ENCODE measurements at regions not wholly inside any gene's neighbourhood (a gene's known extent, or its start where the extent isn't known, plus 50 kb on each side); places are given as distances from the start of the nearest gene placed in this dataset.
A peak's percentile ranks its signal among the peaks of the same experiment; 100 is the strongest.

GRCh38 chr15:46296002-46296401 lies 661.2 kb downstream of the SQOR start:
- 65 to 74% methylated on average over 8 of the region's 8 CpGs for WGBS, 2 donors
- Histone ChIP-seq H3K4me3 (no peak overlapping the region), H3K36me3 (no peaks in the 10 kb centered on the region), H3K4me1 (peaks cover 0 to 4% (median 0%) of the 10 kb centered on the region in 9 donors), H3K27me3 (peaks cover 0 to 4% (median 0%) of the 10 kb centered on the region in 7 donors), H3K9me3 (no peaks in the 10 kb centered on the region), H3K27ac (no peak overlapping the region)
- TF ChIP-seq, protein P1, sequence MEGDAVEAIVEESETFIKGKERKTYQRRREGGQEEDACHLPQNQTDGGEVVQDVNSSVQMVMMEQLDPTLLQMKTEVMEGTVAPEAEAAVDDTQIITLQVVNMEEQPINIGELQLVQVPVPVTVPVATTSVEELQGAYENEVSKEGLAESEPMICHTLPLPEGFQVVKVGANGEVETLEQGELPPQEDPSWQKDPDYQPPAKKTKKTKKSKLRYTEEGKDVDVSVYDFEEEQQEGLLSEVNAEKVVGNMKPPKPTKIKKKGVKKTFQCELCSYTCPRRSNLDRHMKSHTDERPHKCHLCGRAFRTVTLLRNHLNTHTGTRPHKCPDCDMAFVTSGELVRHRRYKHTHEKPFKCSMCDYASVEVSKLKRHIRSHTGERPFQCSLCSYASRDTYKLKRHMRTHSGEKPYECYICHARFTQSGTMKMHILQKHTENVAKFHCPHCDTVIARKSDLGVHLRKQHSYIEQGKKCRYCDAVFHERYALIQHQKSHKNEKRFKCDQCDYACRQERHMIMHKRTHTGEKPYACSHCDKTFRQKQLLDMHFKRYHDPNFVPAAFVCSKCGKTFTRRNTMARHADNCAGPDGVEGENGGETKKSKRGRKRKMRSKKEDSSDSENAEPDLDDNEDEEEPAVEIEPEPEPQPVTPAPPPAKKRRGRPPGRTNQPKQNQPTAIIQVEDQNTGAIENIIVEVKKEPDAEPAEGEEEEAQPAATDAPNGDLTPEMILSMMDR (IDR thresholded peaks at IDR 0.05): no peak
- peak in 3 of 8 donors; percentile 12 to 59 (median 51) for ATAC-seq
- intact Hi-C loops (cut with DNase I): no loop called here
- no peak for DNase-seq

DNA sequence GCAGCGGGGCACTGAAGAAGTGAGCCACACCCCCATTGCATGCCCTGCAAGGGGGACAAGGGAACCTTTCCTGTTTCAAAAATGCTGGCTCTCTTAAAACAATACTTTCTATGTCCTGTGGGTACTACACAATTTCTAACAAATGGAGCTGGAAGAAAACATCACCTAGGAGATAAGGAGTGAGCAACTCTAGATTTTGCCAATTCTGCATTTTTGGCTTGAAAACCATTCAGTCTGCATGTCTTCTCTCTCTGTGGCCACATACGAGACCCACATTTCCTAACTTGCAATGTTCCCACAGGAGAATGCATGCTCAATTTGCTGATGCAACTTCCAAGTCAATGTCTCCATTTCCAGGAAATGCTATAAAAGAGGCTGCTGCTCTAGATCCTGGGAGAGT lies 662.0 kb downstream of the SQOR start:
- peak in 1 of 8 donors; percentile 22 for ATAC-seq
- 80 to 81% methylated on average over 2 of the region's 2 CpGs for WGBS, 2 donors

DNA sequence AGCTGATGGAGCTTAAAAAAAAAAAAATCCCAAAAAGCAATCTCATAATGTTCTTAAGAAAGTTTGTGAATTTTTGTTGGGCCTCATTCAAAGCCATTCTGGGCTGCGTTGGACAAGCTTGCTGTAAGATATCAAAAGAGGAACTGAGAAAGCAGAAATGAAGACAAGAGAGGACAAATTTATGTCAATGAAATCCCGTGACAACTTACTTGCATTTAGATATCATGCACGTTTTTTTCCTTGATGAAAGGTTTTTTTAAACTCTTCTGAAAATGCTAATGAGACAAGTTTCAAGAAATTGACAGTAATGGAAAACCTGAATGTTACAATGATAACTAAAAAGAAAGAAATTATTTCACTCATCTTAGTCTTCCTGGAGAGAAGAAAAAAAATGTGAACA lies 662.9 kb downstream of the SQOR start:
- TF ChIP-seq, protein P1 (IDR thresholded peaks at IDR 0.05): no peak
- DNase-seq: no peak
- Histone ChIP-seq H3K4me1 (peaks cover 0 to 3% (median 0%) of the 10 kb centered on the region in 9 donors), H3K36me3 (no peaks in the 10 kb centered on the region), H3K27me3 (peaks cover 0 to 9% (median 0%) of the 10 kb centered on the region in 7 donors), H3K27ac (peak overlapping the region in 2 of 10 donors; percentile 11 to 23), H3K9me3 (no peaks in the 10 kb centered on the region), H3K4me3 (no peak overlapping the region)
- intact Hi-C loops (cut with DNase I): no loop called here
- ATAC-seq: no peak
- WGBS, 2 donors: 57 to 64% methylated on average over 3 of the region's 3 CpGs

More for the DNA sequence above, 662.0 kb downstream of the SQOR start:
- intact Hi-C loops (cut with DNase I): no loop called here
- Histone ChIP-seq H3K27ac (no peak overlapping the region), H3K9me3 (no peaks in the 10 kb centered on the region), H3K27me3 (peaks cover 0 to 4% (median 0%) of the 10 kb centered on the region in 7 donors), H3K36me3 (no peaks in the 10 kb centered on the region), H3K4me3 (no peak overlapping the region), H3K4me1 (peaks cover 0 to 3% (median 0%) of the 10 kb centered on the region in 9 donors)
- TF ChIP-seq, protein P1 (IDR thresholded peaks at IDR 0.05): no peak
- no peak for DNase-seq

- Histone ChIP-seq H3K4me3 (no peak overlapping the region), H3K36me3 (no peaks in the 10 kb centered on the region), H3K27ac (no peak overlapping the region), H3K9me3 (no peaks in the 10 kb centered on the region), H3K27me3 (peaks cover 0 to 4% (median 0%) of the 10 kb centered on the region in 7 donors), H3K4me1 (peaks cover 0 to 3% (median 0%) of the 10 kb centered on the region in 9 donors)
- WGBS, 2 donors: 74 to 78% methylated on average over 6 of the region's 6 CpGs
- ATAC-seq (no peak), DNase-seq (no peak)
- TF ChIP-seq, protein P1 (IDR thresholded peaks at IDR 0.05): no peak
- intact Hi-C loops (cut with DNase I): loop anchor here in 1 of 10 donors (10.0 kb wide), 2 partner anchors 506 to 586 kb away; no protein-coding TSS in a partner anchor
These were observed 665.9 kb downstream of the SQOR start for GRCh38 chr15:46300716-46301115.

Measured in heart right ventricle (tissue), 16 donors.